GM23338 (cell line): ENCODE measurements at regions not wholly inside any gene's neighbourhood (a gene's known extent, or its start where the extent isn't known, plus 50 kb on each side); places are given as distances from the start of the nearest gene placed in this dataset.

Experiments used
- ATAC-seq: fragments of 200-7000 bp; cut with Tn5 transposase; 3 replicates; pipeline ENCODE4 v1.9.1; 2020
- DNase-seq: peaks from one replicate; pipeline ENCODE4 v3.0.0-alpha.2; 2015; ENCODE audit warnings: low spot score
- H2AFZ ChIP-seq: fragments of 200-600 bp; sonication (generic); 2 replicates; pipeline ENCODE4 v1.8.0; 2016; ENCODE audit warnings: antibody characterized with exemption, mild to moderate bottlenecking, moderate library complexity
- H3F3A ChIP-seq: fragments of 200-600 bp; sonication (generic); replicated peaks from 2 replicates; pipeline ENCODE4 v1.8.0; 2017; ENCODE audit warnings: antibody characterized with exemption, mixed run types, low read depth
- H3K27ac ChIP-seq: fragments of 200-600 bp; sonication (generic); 2 replicates; pipeline ENCODE4 v1.6.1; 2016; ENCODE audit warnings: low read depth
- H3K27me3 ChIP-seq: fragments of 200-600 bp; sonication (generic); 2 replicates; pipeline ENCODE4 v1.8.0; 2016; ENCODE audit warnings: mild to moderate bottlenecking, mixed run types, moderate library complexity; ENCODE audit not compliant: insufficient read depth
- H3K36me3 ChIP-seq: fragments of 200-600 bp; sonication (generic); 2 replicates; pipeline ENCODE4 v1.8.0; 2016; ENCODE audit warnings: mild to moderate bottlenecking; ENCODE audit not compliant: insufficient read depth
- H3K4me1 ChIP-seq: fragments of 200-600 bp; sonication (generic); 2 replicates; pipeline ENCODE4 v1.8.0; 2016; ENCODE audit warnings: mild to moderate bottlenecking, moderate library complexity; ENCODE audit not compliant: insufficient read depth
- H3K4me2 ChIP-seq: fragments of 200-600 bp; sonication (generic); 2 replicates; pipeline ENCODE4 v1.7.1; 2017; ENCODE audit warnings: mixed run types
- H3K4me3 ChIP-seq: fragments of 200-600 bp; sonication (generic); 2 replicates; pipeline ENCODE4 v1.6.1; 2016; ENCODE audit warnings: mixed run types
- H3K79me2 ChIP-seq: fragments of 200-600 bp; sonication (generic); replicated peaks from 2 replicates; pipeline ENCODE4 v1.8.0; 2017; ENCODE audit warnings: mild to moderate bottlenecking; ENCODE audit not compliant: insufficient read depth
- H3K9me2 ChIP-seq: fragments of 200-600 bp; sonication (generic); 2 replicates; pipeline ENCODE4 v1.8.0; 2017; ENCODE audit not compliant: insufficient read depth
- H4K20me1 ChIP-seq: fragments of 200-600 bp; sonication (generic); replicated peaks from 2 replicates; pipeline ENCODE4 v1.8.0; 2017; ENCODE audit warnings: mild to moderate bottlenecking; ENCODE audit not compliant: insufficient read depth
- H3K27ac Mint-ChIP-seq: 2 replicates; pipeline ENCODE4 v1.8.0; 2020; ENCODE audit warnings: inconsistent platforms, mild to moderate bottlenecking, moderate library complexity, mixed read lengths
- H3K27me3 Mint-ChIP-seq: 3 replicates; pipeline ENCODE4 v1.8.0; 2022; ENCODE audit warnings: low read depth, mild to moderate bottlenecking, moderate library complexity, mixed read lengths, inconsistent platforms; ENCODE audit not compliant: insufficient read depth, poor library complexity
- H3K36me3 Mint-ChIP-seq: 3 replicates; pipeline ENCODE4 v1.8.0; 2021; ENCODE audit warnings: low read depth, mild to moderate bottlenecking, inconsistent platforms, moderate library complexity, mixed read lengths
- H3K4me1 Mint-ChIP-seq: 3 replicates; pipeline ENCODE4 v1.8.0; 2020; ENCODE audit warnings: mild to moderate bottlenecking, inconsistent platforms, mixed read lengths
- H3K4me3 Mint-ChIP-seq: 3 replicates; pipeline ENCODE4 v1.8.0; 2021; ENCODE audit warnings: moderate library complexity, mild to moderate bottlenecking, inconsistent platforms, mixed read lengths
- H3K9me3 Mint-ChIP-seq: 3 replicates; pipeline ENCODE4 v1.8.0; 2020; ENCODE audit warnings: moderate library complexity, mild to moderate bottlenecking, inconsistent platforms, mixed read lengths
- CREB1 ChIP-seq: fragments of 250-450 bp; sonication (Bioruptor Pico); IDR thresholded peaks from 2 replicates; pipeline ENCODE4 v1.5.0; 2020; ENCODE audit warnings: low read depth, mild to moderate bottlenecking, moderate library complexity
- CTCF ChIP-seq, 2 experiments: fragments of 200-600 bp in 1 of 2; sonication (generic) in 1 of 2; conservative IDR thresholded peaks; 2 replicates each; pipeline versions ENCODE4 v1.5.1 to v1.6.1; 2016 to 2017; ENCODE audit warnings: antibody characterized with exemption in 2 of 2, low read depth in 2 of 2, mild to moderate bottlenecking in 2 of 2, moderate library complexity in 1 of 2
- ETS1 ChIP-seq: IDR thresholded peaks from 2 replicates; pipeline ENCODE4 v1.6.1; 2016; ENCODE audit warnings: antibody characterized with exemption
- EZH2 ChIP-seq: fragments of 200-600 bp; sonication (generic); IDR thresholded peaks from one replicate; pipeline ENCODE4 v1.8.0; 2017; ENCODE audit warnings: antibody characterized with exemption, mild to moderate bottlenecking, low read depth; ENCODE audit not compliant: unreplicated experiment
- EZH2phosphoT487 ChIP-seq: fragments of 200-600 bp; sonication (generic); IDR thresholded peaks from one replicate; pipeline ENCODE4 v1.8.1; 2018; ENCODE audit warnings: antibody characterized with exemption; ENCODE audit not compliant: unreplicated experiment
- JUNB ChIP-seq: IDR thresholded peaks from one replicate; pipeline ENCODE4 v1.6.1; 2016; ENCODE audit warnings: antibody characterized with exemption; ENCODE audit not compliant: unreplicated experiment
- NANOG ChIP-seq: IDR thresholded peaks from 2 replicates; pipeline ENCODE4 v1.6.1; 2016; ENCODE audit warnings: antibody characterized with exemption, borderline replicate concordance
- POLR2AphosphoS5 ChIP-seq: IDR thresholded peaks from 2 replicates; pipeline ENCODE4 v1.6.1; 2016; ENCODE audit warnings: antibody characterized with exemption, low read depth
- REST ChIP-seq: IDR thresholded peaks from one replicate; pipeline ENCODE4 v1.6.1; 2018; ENCODE audit warnings: antibody characterized with exemption; ENCODE audit not compliant: unreplicated experiment
- STAT1 ChIP-seq: IDR thresholded peaks from one replicate; pipeline ENCODE4 v1.6.1; 2016; ENCODE audit warnings: antibody characterized with exemption; ENCODE audit not compliant: unreplicated experiment
- ZNF114 ChIP-seq: fragments of 250-450 bp; sonication (Bioruptor Pico); IDR thresholded peaks from 2 replicates; pipeline ENCODE4 v1.5.0; 2020; ENCODE audit warnings: mild to moderate bottlenecking, moderate library complexity
- ZNF331 ChIP-seq: fragments of 250-450 bp; sonication (Bioruptor Pico); IDR thresholded peaks from 2 replicates; pipeline ENCODE4 v1.5.0; 2020; ENCODE audit warnings: low read depth, mild to moderate bottlenecking, moderate library complexity
- ZNF462 ChIP-seq: fragments of 250-450 bp; sonication (Bioruptor Pico); IDR thresholded peaks from 2 replicates; pipeline ENCODE4 v1.5.0; 2020; ENCODE audit warnings: mild to moderate bottlenecking, moderate library complexity

DNA sequence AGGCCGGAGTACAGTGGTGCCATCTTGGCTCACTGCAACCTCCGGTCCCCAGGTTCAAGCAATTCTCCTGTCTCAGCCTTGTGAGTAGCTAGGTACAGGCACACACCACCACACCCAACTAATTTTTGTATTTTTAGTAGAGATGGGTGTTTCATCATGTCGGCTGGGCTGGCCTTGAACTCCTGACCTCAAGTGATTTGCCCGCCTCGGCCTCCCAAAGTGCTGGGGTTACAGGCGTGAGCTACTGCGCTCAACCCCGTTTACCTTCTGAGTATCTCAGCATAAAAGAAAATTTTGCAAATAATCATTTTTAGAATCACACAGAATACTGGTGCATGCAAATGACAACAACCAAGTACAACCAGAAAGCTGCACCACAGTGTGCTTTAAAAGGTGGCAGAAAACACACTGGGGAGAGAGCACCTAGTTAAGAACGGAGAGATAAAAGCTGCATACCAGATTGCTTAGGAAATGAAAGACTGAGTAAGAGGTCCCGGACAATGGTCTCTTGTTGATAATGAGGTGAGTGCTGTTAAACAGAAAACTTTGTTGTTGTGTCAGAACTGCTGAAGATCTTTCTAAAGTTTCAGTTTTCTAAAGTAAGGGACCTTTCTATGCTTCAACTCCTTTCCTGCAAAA lies 189.6 kb downstream of the ACTR3 start:
- no peak overlapping the region for H3K4me3 ChIP-seq
- Mint-ChIP-seq H3K36me3 (peaks cover under 1% of the 10 kb centered on the region; the same call in 1 of the 3 replicates), H3K27ac (no peak overlapping the region), H3K4me3 (no peak overlapping the region), H3K27me3 (no peaks in the 10 kb centered on the region), H3K4me1 (no peaks in the 10 kb centered on the region), H3K9me3 (peaks cover 50% of the 10 kb centered on the region)
- no peaks in the 10 kb centered on the region for H3F3A ChIP-seq
- H3K36me3 ChIP-seq: no peaks in the 10 kb centered on the region; the same call in 1 of the 2 replicates
- H3K79me2 ChIP-seq: no peaks in the 10 kb centered on the region
- ATAC-seq (no peak), DNase-seq (no peak)
- no peak overlapping the region for H3K4me2 ChIP-seq
- no peaks in the 10 kb centered on the region for H4K20me1 ChIP-seq
- no peaks in the 10 kb centered on the region for H3K4me1 ChIP-seq
- no peaks in the 10 kb centered on the region for H3K27me3 ChIP-seq
- no peak overlapping the region for H2AFZ ChIP-seq
- TF ChIP-seq REST (no peak), NANOG (no peak), ZNF462 (no peak), JUNB (no peak), CREB1 (CRISPR knock-in tag) (no peak), CTCF (conservative IDR thresholded peaks at IDR 0.05; ENCODE audit: low read depth in 2 of 2) (no peak), ZNF114 (CRISPR knock-in tag) (no peak), STAT1 (no peak), EZH2phosphoT487 (no peak), ETS1 (no peak), EZH2 (no peak), ZNF331 (CRISPR knock-in tag) (no peak), POLR2AphosphoS5 (no peak)
- no peak overlapping the region for H3K27ac ChIP-seq
- no peaks in the 10 kb centered on the region for H3K9me2 ChIP-seq
